ENCODE measurements at regions not wholly inside any gene's neighbourhood (a gene's known extent, or its start where the extent isn't known, plus 50 kb on each side); places are given as distances from the start of the nearest gene placed in this dataset.
"Not testable (repeated sequence)": the region's sequence is repeated elsewhere in the genome, so short reads cannot be mapped to it uniquely, and the experiment has no call there.

DNA sequence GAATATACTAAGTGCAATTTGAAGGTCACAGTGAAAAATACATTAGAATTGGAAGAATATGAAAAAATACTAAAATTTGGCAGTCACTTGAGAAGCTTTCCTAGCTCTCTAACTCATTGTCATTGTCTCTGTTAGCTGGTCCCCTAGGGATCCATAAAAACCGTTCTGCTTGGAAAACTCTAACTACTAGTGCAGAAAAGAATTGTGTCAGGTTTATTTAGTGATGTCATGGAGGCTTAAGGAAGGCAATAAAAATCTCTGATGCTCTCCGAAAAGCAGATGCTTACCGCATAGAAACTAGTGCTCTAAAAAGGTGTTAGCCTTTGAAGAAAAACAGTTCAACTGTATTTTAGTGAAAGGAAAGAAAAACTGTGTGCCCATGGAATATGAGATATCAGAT, 150.1 kb upstream of the DLGAP1 start:
- DNase-seq = no peak

DNA sequence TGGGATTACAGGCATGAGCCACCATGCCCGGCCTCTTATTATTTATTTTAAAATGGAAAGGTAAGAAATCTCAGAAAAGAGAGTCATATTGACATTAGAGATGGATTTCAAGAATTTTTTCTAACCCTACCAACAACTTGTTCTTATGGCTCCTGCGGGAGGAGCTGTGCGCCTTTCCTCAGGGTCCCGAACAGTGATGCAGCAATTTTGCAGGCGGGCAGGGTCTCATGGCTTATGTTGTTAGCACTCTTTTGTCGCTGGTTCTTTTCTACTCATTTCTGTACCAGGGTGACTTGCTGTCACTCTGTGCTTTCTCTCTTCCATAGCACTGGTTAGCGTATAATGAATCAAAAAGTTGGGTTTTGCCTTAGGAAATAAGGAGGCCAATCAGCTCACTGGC, 148.8 kb upstream of the DLGAP1 start:
- DNase-seq = no peak

DNA sequence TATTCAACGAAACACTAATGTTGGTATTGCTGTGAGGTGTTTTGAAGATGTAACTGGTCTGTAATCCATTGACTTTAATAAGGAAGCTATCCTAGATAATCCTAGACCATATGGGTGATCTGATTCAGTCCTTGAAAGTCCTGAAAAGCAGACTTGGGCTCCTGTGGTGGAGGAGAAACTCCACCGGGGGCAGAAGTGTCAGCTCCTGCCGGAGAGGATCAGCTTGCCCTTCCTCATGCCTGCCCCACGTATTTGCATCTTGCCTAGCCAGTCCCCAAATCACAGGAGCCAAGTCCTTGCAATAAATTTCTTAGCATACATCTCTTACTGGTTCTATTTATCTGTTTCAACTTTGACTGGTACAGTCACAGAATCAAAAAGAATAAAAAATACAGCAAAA, 144.2 kb upstream of the DLGAP1 start:
- no peak for DNase-seq

DNA sequence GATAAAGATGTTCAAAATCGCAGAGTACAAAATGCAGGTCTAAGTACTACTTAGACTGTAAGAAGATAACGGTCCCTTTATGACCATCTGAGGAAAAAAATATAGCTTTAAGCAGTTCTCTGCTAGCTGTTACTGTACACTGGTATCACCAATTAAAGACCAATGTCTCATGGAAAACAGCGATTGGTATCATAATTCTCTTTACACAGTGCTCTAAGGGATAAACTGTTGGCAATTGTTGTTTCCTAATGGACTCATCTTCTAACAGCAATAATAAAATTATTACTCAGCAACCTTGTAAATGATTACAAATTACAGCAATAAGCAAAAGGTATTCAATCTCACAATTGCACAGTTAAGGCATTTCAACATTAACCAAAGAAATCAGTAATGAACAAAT, 142.2 kb upstream of the DLGAP1 start:
- no peak for DNase-seq

GRCh38 chr18:4593895-4594294, 138.8 kb upstream of the DLGAP1 start:
- no peak for DNase-seq

DNA sequence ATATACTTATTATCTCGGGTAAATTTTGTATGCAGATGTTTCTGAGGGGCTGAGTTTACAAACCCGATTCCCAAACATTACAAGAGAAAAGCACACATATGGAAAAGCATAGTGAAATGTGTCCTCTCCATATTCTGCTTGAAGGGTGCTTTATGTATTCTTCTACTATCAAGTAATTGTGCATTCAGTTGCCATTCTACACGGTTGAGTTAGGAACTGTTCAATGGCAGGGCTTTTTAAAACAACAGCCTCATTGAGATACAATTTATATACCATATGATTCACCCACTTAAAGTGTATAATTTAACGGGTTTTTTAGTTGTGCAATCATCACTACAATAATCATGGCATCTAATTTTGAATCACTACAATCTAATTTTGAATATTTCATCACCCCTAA, 138.4 kb upstream of the DLGAP1 start:
- DNase-seq = no peak

DNA sequence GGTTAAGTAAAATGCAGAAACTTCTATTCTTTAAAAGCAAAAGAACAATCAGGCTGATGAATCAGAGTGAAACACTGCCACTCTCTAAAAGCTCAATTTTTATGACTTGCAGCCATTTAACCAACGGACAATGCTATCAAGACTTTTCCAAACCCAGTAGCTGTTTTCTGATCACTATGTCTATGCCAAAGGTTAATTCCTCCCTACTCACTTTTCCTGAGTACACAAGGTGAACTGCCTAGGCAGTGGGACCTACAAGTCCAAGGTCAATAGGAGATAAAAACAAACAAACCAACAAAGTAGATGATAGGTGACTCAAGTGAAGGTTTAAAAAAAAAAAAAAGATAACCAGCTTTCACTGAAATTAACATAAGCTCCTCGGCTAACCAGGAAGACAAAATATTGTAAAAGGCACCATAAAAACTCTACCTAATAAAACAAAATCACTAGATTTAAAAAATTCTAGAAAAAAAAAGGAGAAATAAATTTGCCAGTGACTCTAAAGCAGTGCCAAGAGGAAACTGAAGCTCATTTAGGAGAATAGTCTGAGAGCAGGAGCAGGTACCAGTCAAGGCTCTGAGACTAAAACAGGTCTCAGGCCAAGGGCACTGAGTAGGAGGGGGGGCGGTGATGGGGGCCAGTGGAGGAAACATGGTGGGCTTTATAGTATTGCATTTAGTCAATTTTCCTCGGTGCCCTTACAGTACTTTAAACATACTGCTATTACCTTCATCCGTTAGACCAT, 134.1 kb upstream of the DLGAP1 start:
- no peak for DNase-seq

- no peak for DNase-seq
These were observed 132.1 kb upstream of the DLGAP1 start for GRCh38 chr18:4587204-4587603.

- DNase-seq = no peak
These were observed 131.6 kb upstream of the DLGAP1 start for GRCh38 chr18:4586731-4587130.

- DNase-seq = no peak
These were observed 127.6 kb upstream of the DLGAP1 start for GRCh38 chr18:4582431-4583335.

GRCh38 chr18:4581966-4582365, 126.9 kb upstream of the DLGAP1 start:
- DNase-seq = no peak

GRCh38 chr18:4578449-4578848, 123.3 kb upstream of the DLGAP1 start:
- DNase-seq = no peak

DNA sequence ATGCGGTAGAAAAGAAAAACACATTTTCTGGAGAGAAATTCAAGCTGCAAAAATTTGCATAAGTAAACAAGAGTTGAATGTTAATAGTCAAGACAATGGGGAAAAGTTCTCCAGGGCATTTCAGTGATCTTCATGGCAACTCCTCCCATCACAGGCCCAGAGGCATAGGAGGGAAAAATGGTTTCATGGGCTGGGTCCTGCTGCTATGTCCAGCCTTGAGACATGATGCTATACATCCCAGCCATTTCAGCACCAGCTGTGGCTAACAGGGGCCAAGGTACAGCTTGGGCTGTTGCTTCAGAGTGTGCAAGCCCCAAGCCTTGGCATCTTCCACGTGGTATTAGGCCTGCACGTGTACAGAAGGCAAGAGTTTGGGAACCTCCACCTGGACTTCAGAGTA, 118.6 kb upstream of the DLGAP1 start:
- DNase-seq = no peak

GRCh38 chr18:4557502-4557901, 102.4 kb upstream of the DLGAP1 start:
- DNase-seq = no peak

DNA sequence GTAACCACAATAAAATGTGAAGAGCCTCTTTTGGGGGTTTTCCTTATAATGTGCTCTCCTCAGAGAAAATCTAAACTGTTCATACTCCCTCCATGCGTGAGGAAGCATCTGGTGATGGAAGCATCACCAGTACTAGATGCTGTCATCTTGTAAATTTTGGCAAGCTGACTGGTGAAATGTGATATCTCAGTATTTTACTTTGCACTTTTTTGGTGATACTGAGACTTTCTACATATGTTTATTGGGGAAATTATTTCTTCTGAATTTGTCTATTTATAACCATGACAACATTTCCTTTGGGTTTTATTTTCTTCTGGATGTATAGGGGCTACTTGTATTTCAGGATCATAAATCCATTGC, 95.9 kb upstream of the DLGAP1 start:
- no peak for DNase-seq

DNA sequence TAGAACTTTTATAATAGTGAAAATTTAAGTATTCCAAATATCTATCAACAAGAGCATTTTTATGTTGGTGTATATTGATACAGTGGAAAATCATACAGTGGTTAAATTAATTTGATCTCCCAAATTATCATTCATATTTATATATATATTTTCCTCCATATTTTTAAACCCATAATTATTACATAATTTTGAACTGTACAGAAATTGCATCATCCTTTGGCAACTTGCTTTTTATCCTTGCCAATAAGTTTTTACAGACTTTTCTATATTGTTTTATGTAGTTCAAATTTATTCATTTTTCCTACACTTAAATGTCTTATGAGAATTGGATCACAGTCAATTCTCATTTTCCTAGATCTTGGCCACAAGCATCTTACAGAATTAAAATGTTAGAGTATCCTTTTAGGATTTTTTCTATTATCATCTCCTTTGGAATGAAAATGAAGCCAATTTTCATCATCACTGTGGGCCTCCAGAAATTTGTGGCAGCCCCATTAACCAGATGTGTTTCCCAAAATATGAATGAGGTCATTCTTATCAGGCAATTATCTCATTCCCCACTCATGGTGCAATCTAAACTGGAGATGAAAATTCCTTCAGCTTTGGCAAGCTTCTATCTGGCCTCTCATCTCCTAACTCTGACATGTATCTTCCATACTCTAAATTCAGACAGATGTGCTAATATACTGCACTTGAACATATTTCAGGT, 94.2 kb upstream of the DLGAP1 start:
- DNase-seq = no peak

- DNase-seq = no peak
These were observed 92.0 kb upstream of the DLGAP1 start for GRCh38 chr18:4547126-4547525.

- no peak for DNase-seq
These were observed 89.0 kb upstream of the DLGAP1 start for GRCh38 chr18:4544142-4544541.

- DNase-seq = no peak
These were observed 88.6 kb upstream of the DLGAP1 start for GRCh38 chr18:4543711-4544110.

DNA sequence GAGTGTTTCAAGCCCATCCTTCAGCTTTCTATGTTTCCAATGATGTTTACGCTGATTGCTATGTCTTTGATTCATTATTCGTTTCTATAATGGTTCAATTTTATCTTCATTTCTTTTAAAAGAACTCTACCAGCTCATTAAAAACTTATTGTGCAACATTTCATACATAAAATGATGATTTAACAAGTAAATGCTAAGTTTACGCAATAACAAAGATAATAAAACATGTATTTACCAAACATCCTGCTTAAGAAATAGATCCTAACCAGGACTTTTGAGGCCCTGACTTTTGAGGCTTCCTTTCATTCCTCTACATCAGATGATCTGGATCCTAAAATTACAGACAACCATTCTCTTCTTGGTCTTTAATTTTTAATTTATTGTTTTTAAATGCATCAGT, 86.5 kb upstream of the DLGAP1 start:
- DNase-seq = no peak

DNA sequence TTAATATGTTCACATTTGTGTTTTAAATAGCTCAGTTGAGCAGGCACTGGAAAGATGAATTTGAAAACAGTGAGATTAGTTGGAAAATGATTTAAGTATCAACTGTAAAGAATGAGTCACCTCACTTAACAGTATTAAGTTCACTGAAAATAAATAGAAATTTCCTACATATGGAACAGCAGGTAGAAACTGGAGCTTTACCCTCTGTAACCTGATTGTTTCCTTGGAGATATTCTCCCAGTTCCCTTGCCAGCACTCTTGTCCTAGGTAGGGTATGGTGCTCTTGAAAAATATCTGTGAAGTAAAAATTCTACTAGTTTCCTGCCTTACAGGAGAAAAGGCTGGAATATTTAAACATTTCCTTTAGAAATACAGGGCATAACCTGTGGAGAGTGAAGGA, 81.3 kb upstream of the DLGAP1 start:
- no peak for DNase-seq

GRCh38 chr18:4528405-4528804, 73.3 kb upstream of the DLGAP1 start:
- DNase-seq = no peak

GRCh38 chr18:4527826-4528225, 72.7 kb upstream of the DLGAP1 start:
- not testable (repeated sequence) for DNase-seq

DNA sequence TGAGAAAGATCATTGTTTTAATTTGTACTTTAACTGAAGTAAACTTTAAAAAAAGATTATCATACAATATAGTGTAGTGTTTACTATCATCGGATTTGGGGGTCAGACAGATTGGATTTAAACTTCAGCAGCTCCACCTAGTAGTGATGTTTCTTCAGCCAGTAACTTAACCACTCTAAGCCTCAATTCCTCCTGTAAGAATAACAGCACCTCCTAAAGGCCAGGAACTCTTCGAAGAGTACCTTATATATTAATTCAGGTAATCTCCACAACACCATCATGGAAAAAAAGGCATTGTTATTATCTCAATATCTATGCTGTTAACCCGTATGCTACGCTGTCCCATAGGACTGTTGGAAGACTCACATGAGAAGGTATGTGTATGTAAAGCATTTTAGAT, 69.0 kb upstream of the DLGAP1 start:
- DNase-seq = no peak
